Lower leg skin (tissue), 3 donors: ENCODE measurements at regions not wholly inside any gene's neighbourhood (a gene's known extent, or its start where the extent isn't known, plus 50 kb on each side); places are given as distances from the start of the nearest gene placed in this dataset.

Experiments used
- CTCF ChIP-seq, 3 donors: fragments of 450-650 bp; IDR thresholded peaks; one replicate each; pipeline ENCODE4 v1.5.1; 2016; ENCODE audit warnings: antibody characterized with exemption in 3 of 3, mild to moderate bottlenecking in 3 of 3, moderate library complexity in 2 of 3
- POLR2A ChIP-seq, 2 donors: fragments of 450-650 bp; IDR thresholded peaks; one replicate each; pipeline ENCODE4 v1.6.1; 2016 to 2017; ENCODE audit warnings: antibody characterized with exemption in 2 of 2, mild to moderate bottlenecking in 1 of 2, moderate library complexity in 1 of 2

DNA sequence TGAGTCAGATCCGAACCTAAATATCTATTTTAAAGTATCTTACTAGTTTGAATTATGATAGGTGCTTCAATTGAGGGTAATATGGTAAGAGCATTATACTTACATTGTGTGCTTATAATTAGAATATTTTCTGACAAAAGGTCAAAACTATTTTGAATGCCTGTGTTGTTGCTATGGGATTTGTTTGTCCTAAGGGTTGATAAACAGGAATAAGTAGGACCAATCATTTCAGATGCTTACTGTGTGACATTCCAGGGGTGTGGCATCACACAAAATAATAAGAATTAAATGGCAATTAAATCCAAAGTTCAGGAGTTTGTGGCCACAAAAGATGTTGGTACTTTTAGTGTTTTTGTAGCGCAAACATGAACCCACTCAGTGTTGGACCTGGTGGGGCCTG lies 256.2 kb upstream of the DDHD1 start:
- TF ChIP-seq CTCF (IDR thresholded peaks at IDR 0.05) (no peak), POLR2A (IDR thresholded peaks at IDR 0.05) (no peak)
